Uterus (tissue), 2 donors: ENCODE measurements at regions not wholly inside any gene's neighbourhood (a gene's known extent, or its start where the extent isn't known, plus 50 kb on each side); places are given as distances from the start of the nearest gene placed in this dataset.

ENCODE experiments used
- CTCF ChIP-seq, 4 experiments: fragments of 200-600 bp in 2 of 4; fragments of 450-650 bp in 2 of 4; sonication (generic) in 2 of 4; IDR thresholded peaks; one replicate each; pipeline ENCODE4 v1.5.1; 2016 to 2019; ENCODE audit warnings: antibody characterized with exemption in 4 of 4, mild to moderate bottlenecking in 2 of 4, moderate library complexity in 1 of 4
- POLR2A ChIP-seq, 2 donors: fragments of 450-650 bp; IDR thresholded peaks; one replicate each; pipeline ENCODE4 v1.6.1; 2016; ENCODE audit warnings: antibody characterized with exemption in 2 of 2, mild to moderate bottlenecking in 1 of 2, moderate library complexity in 1 of 2

GRCh38 chr11:92504004-92504403, 279.4 kb downstream of the FAT3 start:
- no peak for TF ChIP-seq CTCF (IDR thresholded peaks at IDR 0.05)
- TF ChIP-seq POLR2A (IDR thresholded peaks at IDR 0.05) = no peak
